ENCODE measurements at regions not wholly inside any gene's neighbourhood (a gene's known extent, or its start where the extent isn't known, plus 50 kb on each side); places are given as distances from the start of the nearest gene placed in this dataset.
"Not testable (repeated sequence)": the region's sequence is repeated elsewhere in the genome, so short reads cannot be mapped to it uniquely, and the experiment has no call there.

- no peak for DNase-seq (ENCODE audit: low read depth in 4 of 4, low spot score in 3 of 4)
Observed at GRCh38 chr5:120304663-120305062, 159.4 kb upstream of the PRR16 start.

- no peak for DNase-seq (ENCODE audit: low read depth in 4 of 4, low spot score in 3 of 4)
Observed at GRCh38 chr5:120306303-120306702, 157.8 kb upstream of the PRR16 start.

- DNase-seq (ENCODE audit: low read depth in 4 of 4, low spot score in 3 of 4), result no peak
Observed at GRCh38 chr5:120314191-120314590, 149.9 kb upstream of the PRR16 start.

GRCh38 chr5:120320626-120321025 lies 143.5 kb upstream of the PRR16 start:
- DNase-seq (ENCODE audit: low read depth in 4 of 4, low spot score in 3 of 4), result no peak

GRCh38 chr5:120326651-120327050 lies 137.4 kb upstream of the PRR16 start:
- DNase-seq (ENCODE audit: low read depth in 4 of 4, low spot score in 3 of 4), result no peak

DNA sequence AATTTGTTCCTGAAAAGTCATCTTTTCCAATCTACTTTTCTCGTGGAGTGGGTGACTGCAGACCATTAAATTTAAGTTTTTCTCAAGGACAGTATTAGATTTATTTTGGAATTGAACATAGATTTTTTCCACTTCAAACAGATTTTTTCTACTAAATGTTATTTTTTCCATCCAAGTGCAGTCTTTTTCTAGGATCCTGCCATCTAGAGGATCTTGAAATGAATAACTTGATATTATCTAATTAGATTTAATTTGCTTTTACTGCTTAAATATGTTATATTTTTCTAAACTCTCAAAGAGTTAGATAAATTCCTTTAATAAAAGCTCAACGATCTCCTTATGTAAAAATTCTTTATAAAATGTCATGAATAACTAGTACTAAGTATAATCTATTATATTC lies 136.9 kb upstream of the PRR16 start:
- DNase-seq (ENCODE audit: low read depth in 4 of 4, low spot score in 3 of 4), result no peak

- no peak for DNase-seq (ENCODE audit: low read depth in 4 of 4, low spot score in 3 of 4)
Observed at GRCh38 chr5:120329095-120329494, 135.0 kb upstream of the PRR16 start.

GRCh38 chr5:120330558-120330957 lies 133.5 kb upstream of the PRR16 start:
- DNase-seq (ENCODE audit: low read depth in 4 of 4, low spot score in 3 of 4), result no peak

- no peak for DNase-seq (ENCODE audit: low read depth in 4 of 4, low spot score in 3 of 4)
Observed at GRCh38 chr5:120344181-120344580, 119.9 kb upstream of the PRR16 start.

- DNase-seq (ENCODE audit: low read depth in 4 of 4, low spot score in 3 of 4), result no peak
Observed at GRCh38 chr5:120345947-120346346, 118.2 kb upstream of the PRR16 start.

DNA sequence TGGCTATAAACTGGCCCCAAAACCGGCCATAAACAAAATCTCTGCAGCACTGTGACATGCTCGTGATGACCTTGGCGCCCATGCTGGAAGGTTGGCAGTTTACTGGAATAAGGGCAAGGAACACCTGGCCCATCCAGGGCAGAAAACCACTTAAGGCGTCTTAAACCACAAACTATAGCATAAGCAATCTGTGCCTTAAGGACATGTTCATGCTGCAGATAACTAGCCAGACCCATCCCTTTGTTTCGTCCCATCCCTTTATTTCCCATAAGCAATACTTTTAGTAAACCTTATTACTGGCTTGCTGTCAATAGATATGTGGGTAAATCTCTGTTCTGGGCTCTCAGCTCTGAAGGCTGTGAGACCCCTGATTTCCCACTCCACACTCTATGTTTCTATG lies 113.0 kb upstream of the PRR16 start:
- DNase-seq (ENCODE audit: low read depth in 4 of 4, low spot score in 3 of 4), result not testable (repeated sequence)

- DNase-seq (ENCODE audit: low read depth in 4 of 4, low spot score in 3 of 4), result no peak
Observed at GRCh38 chr5:120354126-120354525, 110.0 kb upstream of the PRR16 start.

- no peak for DNase-seq (ENCODE audit: low read depth in 4 of 4, low spot score in 3 of 4)
Observed at GRCh38 chr5:120358949-120359348, 105.2 kb upstream of the PRR16 start.

- no peak for DNase-seq (ENCODE audit: low read depth in 4 of 4, low spot score in 3 of 4)
Observed at GRCh38 chr5:120361941-120362340, 102.2 kb upstream of the PRR16 start.

- DNase-seq (ENCODE audit: low read depth in 4 of 4, low spot score in 3 of 4), result no peak
Observed at GRCh38 chr5:120362426-120362825, 101.7 kb upstream of the PRR16 start.

DNA sequence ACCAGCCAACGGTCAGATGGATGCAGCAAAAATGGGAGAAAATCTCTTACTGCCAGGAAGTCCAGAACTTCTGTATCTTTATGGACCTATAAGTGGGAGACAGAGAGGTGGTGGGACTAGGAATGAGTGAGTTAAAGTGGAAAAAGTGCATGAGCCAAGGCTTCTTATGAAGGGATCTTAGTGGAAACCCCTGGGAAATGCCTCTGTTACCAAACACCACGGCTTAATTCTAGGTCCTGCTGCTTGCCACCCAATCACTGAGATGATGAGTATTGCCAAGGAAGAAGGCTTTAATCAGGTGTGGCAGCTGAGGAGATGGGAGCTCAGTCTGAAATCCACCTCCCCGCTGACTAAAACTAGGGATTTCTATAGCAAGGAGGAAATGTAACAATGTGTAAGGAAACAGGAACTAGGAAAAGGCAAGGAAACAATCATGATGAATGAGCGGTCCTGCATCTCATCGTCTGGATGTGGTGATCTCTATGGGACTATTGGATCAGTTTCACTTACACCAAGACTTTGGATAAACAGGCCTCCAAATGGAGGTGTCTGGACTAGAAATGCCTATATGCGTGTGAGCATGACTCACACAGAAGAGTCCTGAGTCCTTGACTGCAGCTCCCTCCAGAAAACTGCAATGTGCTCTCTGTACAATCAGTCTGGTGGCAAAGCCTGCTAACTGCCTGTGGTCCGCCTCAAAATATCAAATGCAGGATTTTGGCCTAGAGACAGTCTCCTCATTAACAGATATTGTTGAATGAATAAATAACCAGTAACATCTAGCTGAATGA lies 98.2 kb upstream of the PRR16 start:
- DNase-seq (ENCODE audit: low read depth in 4 of 4, low spot score in 3 of 4), result no peak

DNA sequence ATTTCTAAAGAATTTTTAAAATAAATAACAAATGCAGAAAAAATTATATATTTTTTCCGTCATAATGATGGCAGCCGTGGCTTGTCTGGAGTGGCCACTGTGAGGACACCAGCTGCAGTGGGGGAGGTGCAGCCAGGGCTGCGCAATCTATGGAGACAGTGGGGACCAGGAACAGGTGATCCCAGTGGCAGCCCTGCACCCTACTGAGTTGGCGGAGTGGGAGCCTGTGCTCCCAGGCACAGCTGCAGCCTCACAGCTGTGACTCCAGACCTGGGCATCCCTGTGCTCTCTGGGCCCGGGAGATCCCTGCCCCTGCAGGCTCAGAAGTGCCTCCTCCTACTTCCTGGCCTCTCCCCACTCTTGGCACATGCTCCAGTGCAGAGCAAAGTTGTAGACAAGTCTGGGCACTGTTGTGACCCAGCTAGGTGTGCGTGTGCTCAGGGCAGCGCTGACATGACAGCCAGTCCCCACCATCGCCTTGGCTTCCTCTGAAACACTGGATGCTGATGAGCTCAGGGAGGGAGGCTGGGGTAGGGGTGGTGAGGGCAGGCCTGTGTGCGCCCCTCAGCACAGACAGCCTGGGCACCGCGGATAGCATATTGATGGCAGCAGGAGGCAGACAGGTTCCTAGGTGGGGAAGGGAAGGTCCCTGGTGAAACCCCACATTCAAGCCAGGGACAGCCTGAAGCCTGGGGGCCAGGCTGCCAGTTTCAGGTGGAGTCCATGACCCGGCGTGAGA lies 96.0 kb upstream of the PRR16 start:
- DNase-seq (ENCODE audit: low read depth in 4 of 4, low spot score in 3 of 4), result no peak

- no peak for DNase-seq (ENCODE audit: low read depth in 4 of 4, low spot score in 3 of 4)
Observed at GRCh38 chr5:120368923-120369715, 95.0 kb upstream of the PRR16 start.

DNA sequence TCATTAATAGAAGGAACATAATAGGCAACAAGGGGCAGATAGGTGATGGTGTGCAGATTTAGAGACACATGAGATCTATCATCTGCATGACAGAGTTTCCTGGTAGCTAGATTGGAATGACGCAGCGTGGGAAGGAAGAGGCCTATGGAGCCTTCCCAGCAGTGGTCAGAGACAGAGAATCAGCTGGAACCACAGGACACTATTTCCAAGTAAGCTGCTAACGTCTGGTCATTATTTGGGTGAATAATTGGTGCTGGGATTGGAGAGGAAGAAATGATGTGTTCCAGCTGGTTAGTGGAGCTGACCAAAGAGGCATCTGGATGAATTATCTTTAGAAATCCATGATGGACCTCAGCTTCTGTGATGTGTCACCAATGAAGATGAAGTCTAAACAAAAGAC lies 91.2 kb upstream of the PRR16 start:
- no peak for DNase-seq (ENCODE audit: low read depth in 4 of 4, low spot score in 3 of 4)

DNA sequence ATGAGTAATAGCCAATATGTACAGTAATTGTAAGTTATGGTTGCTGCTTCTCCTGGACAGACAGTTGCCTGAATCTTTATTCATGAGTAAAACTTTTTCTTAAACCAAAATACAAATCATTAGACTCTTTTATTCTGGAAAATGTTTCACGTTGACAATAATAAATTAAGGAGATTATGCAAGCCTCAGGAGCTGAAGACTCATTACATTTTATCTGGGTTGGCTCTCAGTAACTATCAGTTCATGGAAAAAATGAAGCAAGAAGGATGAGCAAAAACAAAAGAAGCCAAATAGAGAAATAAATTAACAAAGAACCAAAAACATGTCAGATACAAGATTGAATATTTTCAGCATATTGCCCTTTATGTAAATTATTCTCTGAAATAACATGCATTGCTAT lies 88.9 kb upstream of the PRR16 start:
- DNase-seq (ENCODE audit: low read depth in 4 of 4, low spot score in 3 of 4), result no peak

GRCh38 chr5:120380644-120381043 lies 83.5 kb upstream of the PRR16 start:
- no peak for DNase-seq (ENCODE audit: low read depth in 4 of 4, low spot score in 3 of 4)

Data from left renal pelvis (tissue), 4 donors.